ENCODE measurements at regions not wholly inside any gene's neighbourhood (a gene's known extent, or its start where the extent isn't known, plus 50 kb on each side); places are given as distances from the start of the nearest gene placed in this dataset.

- no peak for TF ChIP-seq CHD2 (IDR thresholded peaks at IDR 0.05; ENCODE audit: low read length)
- no peak for TF ChIP-seq ATF3 (IDR thresholded peaks at IDR 0.05; ENCODE audit: insufficient read depth, low read depth, low read length)
- TF ChIP-seq SIN3A (conservative IDR thresholded peaks at IDR 0.05 in 1 of 2, IDR thresholded peaks at IDR 0.05 in 1 of 2; ENCODE audit: low read depth in 1 of 2, low read length in 2 of 2), result no peak
- TF ChIP-seq GTF2F1 (IDR thresholded peaks at IDR 0.05; ENCODE audit: borderline replicate concordance, low read depth, low read length), result no peak
- TF ChIP-seq BRCA1 (IDR thresholded peaks at IDR 0.05; ENCODE audit: low read depth, low read length), result no peak
These were observed 640.8 kb downstream of the XPNPEP1 start (continued) for GRCh38 chr10:109282510-109282909.
